ACHN (cell line): ENCODE measurements at regions not wholly inside any gene's neighbourhood (a gene's known extent, or its start where the extent isn't known, plus 50 kb on each side); places are given as distances from the start of the nearest gene placed in this dataset.
A peak's percentile ranks its signal among the peaks of the same experiment; 100 is the strongest.
"Not testable (repeated sequence)": the region's sequence is repeated elsewhere in the genome, so short reads cannot be mapped to it uniquely, and the experiment has no call there.

ENCODE experiments used
- DNase-seq: peaks from one replicate; pipeline ENCODE4 v3.0.0-alpha.2; 2015
- in situ Hi-C: cut with HindIII; loops from 2 replicates; pipeline ENCODE4 v1.10.0; 2017; ENCODE audit warnings: low sequenced_read_pairs, low pct_ligation_motif_present, low pct_unique_long_range_greater_than_20kb

DNA sequence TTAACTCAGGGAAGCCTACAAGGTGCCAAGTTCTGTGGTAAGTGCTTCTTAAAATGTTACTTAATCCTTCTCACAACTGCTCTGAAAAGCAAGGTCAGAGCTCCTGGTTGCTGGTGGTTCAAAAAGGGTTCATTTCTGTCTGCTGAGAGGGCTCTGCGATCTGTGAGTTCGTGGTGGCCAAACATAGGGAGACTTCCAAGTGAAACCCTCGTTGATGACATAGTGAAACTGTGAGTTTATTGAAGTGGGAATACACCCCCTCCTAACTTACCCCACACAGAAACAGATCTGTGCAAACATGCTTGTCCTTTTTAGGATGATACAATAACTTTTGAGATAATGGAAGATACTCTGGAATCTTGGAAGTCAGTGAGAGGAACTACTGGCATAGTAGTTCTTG is 164.8 kb upstream of the PGRMC2 start:
- in situ Hi-C loops: no loop called here
- no peak for DNase-seq

DNA sequence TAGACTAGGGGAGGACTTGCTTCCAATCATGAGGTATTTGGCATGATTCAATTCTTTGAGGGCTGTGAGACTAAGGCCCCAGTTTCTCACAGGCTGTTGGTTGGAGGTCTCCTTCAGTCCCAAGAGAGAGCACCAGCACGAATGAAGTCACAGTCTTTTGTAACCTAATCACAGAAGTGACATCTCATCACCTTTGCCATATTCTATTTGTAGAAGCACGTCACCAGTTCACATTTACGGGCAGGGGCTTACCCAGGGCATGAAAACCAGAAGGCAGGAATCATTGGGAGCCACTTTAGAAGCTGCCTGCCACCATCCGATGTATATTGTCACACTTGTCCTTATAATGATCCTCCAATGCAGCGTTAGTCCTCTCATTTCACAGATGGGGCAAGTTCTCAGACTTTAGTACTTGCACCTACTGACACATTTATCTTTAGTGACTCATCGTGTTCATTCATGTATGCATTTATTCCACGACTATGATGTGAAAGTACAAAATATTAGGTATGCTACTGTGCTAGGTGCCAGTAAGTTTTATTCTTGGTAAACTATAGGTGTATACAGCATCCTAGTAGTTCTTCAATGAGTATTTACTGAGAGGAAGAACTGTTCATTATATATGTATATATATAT is 163.8 kb upstream of the PGRMC2 start:
- DNase-seq: peak; percentile 51
- in situ Hi-C loops: no loop called here

DNA sequence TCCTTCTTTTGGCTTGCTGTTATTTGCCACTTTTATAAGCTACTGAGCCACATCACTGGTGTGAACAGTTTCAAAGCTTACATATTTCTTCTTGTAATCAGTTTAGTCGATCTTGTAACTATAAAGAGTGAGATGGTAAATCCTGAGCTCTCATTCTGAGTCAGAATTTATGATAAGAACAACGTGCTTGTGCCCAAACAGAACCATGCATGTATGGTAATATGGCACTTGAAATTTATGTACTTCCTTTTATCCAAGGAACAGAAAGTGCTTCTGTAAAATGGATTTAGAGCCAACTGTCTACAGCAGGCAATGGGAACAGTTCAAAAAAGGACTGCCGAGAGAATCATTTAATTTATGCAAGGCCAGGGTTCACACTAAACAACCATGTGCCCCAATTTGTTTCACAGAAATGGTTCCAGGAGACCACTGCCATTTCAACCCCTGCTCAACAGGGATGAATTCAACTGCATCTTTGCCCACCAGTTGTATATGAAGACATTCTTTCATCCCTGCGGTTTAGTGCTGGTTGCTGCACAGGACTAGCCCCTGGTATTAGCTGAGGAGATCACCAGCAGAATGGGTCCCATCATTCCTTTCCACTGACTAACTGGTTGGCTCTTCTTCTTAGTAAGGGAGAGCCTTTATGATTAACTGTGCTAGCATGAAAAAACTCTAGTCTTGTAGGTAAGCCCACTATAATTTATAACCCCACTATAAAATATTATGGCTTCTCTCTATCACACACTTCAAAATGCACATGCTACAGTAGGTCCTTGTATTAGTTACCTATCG is 162.9 kb upstream of the PGRMC2 start:
- in situ Hi-C loops: no loop called here
- DNase-seq: no peak

DNA sequence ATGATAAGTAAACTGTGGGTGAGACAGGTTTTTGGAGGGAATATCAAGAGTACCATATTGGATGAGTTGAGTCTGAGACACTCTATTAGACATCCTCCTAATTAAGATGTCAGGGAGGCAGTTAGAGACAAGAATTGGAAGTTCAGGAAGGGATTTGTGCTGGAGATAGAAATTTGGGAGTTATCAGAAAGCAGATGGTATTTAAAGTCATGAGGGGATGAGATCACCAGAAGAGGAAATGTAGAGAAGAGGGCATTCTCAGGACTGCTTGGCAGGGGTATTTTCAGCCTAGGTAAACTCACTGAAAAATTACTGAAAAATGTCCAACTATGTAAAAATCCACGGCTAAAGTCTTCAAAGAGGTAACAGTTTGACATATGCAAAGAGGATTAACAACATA is 161.6 kb upstream of the PGRMC2 start:
- DNase-seq: no peak
- in situ Hi-C loops: no loop called here

DNA sequence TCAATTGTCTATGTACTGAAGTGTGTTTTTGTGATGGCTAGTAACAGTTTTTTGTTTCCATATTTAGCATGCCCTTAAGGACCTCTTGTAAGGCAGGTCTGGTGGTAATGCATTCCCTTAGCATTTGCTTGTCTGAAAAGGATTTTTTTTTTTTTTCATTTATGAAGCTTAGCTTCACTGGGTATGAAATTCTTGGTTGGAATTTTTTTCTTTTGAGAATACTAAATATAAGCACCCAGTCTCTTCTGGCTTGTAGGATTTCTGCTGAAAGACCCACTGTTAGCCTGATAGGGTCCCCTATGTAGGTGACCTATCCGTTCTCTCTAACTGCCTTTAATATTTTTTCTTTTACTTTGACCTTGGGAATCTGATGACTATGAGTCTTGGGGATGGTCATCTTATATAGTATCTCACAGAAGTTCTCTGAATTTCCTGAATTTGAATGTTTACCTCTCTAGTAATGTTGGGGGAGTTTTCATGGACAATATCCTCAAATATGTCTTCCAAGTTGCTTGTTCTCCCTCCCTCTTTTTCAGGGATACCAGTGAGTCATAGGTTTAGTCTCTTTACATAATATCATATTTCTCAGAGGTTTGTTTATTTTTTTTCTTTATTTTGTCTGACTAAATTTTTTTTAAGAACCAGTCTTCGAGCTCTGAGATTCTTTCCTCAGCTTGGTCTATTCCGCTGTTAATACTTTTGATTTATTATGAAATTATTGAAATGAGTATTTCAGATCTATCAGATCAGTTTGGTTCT is 157.1 kb upstream of the PGRMC2 start:
- in situ Hi-C loops: no loop called here
- no peak for DNase-seq

DNA sequence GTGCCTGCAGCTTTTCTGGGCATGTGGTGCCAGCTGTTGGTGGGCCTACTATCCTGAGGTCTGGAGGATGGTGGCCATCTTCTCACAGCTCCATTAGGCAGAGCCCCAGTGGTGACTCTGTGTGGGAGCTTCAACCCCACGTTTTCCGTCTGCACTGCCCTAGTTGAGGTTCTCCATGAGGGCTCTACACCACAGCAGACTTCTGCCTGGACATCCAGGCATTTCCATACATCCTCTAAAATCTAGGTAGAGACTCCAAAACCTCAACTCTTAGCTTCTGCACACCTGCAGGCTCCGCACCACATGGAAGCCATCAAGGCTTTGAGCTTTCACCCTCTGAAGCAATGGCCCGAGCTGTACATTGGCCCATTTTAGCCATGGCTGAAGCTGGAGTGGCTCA is 153.3 kb upstream of the PGRMC2 start:
- in situ Hi-C loops: no loop called here
- DNase-seq: no peak

DNA sequence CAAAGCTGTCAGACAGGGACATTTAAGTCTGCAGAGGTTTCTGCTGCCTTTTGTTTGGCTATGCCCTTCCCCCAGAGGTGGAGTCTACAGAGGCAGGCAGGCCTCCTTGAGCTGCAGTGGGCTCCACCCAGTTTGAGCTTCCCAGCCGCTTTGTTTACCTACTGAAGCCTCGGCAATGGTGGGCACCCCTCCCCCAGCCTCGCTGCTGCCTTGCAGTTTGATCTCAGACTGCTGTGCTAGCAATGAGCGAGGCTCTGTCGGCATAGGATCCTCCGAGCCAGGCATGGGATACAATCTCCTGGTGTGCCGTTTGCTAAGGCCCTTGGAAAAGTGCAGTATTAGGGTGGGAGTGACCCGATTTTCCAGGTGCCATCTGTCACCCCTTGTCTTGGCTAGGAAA is 149.4 kb upstream of the PGRMC2 start:
- DNase-seq, in situ Hi-C loops: not testable (repeated sequence)

DNA sequence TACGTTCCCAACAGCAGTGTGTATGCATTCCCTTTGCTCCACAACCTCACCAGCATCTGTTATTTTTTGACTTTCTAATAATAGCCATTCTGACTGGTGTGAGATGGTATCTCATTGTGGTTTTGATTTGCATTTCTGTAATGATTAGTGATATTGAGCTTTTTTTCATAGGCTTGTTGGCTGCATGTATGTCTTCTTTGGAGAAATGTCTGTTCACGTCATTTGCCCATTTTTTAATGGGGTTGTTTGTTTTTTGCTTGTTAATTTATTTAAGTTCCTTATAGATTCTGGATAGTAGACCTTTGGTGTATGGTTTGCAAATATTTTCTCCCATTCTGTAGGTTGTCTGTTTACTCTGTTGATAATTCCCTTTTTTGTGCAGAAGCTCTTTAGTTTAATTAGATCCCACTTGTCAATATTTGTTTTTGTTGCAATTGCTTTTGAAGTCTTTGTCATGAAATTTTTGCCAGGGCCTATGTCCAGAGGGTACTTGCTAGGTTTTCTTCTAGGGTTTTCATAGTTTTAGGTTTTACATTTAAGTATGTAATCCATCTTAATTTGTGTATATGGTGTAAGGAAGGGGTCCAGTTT is 141.5 kb upstream of the PGRMC2 start:
- DNase-seq: peak; percentile 15

DNA sequence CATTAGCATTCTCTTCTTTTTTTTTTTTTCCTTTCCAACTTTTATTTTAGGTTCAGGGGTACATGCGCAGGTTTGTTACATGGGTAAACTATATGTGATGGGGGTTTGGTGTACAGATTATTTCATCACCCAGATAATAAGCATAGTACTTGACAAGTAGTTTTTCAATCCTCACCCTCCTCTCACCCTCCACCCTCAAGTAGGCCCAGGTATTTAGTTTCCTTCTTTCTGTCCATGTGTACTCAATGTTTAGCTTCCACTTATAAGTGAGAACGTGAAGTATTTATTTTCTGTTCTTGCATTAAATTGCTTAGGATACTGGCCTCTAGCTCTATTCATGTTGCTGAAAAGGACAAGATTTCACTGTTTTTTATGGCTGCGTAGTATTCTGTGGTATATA is 140.8 kb upstream of the PGRMC2 start:
- peak; percentile 21 for DNase-seq
- in situ Hi-C loops: no loop called here

More for the DNA sequence above, 141.5 kb upstream of the PGRMC2 start:
- in situ Hi-C loops: not testable (repeated sequence)

DNA sequence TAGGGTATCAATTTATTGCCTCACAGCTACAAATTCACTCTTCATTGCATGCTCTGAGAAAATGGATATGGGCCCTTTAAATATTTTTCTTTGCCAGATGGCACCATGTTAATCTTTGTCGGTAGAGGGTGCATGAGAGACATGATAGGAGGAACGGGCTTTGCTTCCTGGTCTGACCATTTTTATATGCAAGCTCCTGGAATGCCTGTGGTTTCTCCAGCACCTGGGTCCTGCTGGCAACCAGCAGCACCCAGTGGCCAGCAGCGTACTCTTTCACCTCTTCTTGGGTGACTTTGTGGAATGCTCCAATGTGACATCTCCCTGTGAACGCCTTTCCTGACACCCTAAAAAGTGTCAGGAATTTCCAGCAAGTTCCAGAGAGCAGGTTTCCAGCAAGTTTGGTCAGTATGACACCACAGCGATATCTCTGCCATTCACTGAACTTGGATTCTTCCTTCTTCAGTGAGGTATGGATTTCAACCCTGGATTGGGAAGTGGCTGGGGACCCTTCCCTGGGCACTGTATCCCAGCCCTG is 140.3 kb upstream of the PGRMC2 start:
- in situ Hi-C loops: no loop called here
- peak; percentile 93 for DNase-seq

DNA sequence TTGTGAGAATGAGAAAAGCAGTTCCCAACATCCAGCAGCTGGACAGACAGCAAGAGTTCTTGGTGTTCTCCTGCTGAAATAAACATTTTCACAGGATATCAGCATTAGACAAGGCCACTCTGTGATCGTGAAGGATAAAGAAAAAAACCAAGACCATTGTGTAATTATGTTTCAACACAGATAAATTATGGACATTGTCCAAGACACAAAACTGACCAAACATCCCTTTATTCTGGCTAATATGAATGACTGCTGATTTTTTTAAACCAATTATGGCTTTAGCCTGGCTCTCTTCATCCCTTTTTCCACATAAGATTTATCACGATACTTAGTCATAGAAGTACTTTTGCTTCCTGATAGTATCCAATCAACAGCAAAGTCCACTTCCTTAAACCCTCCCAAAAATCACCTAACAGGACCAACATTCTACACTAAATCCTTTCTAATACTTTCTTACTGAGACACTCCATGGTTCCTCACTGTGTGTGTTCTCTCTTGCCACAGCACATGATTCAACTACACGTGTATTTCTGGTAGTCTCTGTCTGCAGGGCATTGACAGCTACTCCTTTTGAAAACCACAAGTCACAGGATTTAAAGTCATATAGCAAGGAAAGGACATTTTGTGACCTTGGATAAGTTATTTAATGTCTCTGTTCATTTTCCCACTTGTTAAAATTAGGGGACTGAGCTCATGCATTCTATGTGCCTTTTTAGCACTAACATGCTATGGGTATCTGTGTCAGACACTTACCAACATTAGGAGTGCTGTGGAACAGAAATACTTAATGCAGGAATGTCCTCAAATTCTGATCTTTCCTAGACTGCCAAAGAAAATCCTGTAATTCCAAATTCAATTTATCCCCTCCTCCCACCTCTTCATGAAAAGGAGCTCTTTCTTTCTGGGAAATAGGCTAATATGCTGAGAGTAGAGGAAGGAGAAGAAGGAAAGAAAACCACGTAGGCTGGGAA is 137.2 kb upstream of the PGRMC2 start:
- in situ Hi-C loops: no loop called here
- no peak for DNase-seq

DNA sequence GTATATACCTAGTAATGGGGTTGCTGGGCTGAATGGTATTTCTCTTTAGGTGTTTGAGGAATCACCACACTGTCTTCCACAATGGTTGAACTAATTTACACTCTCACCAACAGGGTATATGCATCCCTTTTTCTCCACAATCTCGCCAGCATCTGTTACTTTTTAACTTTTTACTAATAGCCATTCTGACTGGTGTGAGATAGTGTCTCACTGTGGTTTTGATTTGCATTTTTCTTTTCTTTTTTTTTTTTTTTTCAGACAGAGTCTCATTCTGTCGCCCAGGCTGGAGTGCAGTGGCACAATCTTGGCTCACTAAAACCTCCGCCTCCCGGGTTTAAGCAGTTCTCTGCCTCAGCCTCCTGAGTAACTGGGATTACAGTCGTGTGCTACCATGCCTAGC is 134.7 kb upstream of the PGRMC2 start:
- in situ Hi-C loops: not testable (repeated sequence)
- DNase-seq: peak; percentile 47

DNA sequence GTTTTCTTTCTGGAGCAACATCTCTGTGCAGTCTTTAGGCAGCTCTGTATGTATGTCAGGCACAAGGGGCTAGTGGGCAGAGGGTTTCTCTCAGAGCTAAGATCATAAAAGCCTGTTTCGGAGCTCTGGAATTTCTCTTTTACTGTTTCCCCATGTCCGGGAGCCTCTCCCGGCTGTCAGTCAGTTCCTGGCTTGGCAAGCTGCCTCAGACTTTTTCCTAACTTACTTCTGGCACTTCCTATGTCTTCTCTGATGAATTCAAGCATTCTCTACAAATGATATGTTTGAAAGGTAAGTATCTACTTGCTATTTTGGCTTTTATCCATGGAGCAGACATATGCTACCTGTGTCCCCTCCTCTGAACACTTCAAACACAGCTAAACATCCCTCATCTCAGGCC is 129.3 kb upstream of the PGRMC2 start:
- in situ Hi-C loops: no loop called here
- no peak for DNase-seq

DNA sequence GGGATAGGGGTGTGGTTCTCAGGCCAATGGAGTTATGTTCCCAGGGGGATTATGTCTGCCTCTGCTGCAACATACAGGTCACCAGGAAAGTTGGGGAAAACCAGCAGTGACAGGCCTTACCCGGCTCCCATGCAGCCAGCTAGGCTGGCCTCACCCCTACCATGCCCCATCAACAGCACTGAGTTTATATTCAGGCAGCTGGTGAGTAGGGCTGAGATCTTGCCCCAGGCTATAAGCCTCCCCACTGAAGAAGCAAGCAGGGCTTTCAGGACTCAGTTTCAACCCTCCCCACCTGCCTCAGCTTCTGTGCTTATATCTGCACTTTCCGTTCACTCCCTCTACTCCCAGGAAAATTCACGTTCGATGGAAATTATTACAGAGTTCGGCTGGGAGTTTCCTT is 122.4 kb upstream of the PGRMC2 start:
- DNase-seq: no peak
- in situ Hi-C loops: no loop called here

DNA sequence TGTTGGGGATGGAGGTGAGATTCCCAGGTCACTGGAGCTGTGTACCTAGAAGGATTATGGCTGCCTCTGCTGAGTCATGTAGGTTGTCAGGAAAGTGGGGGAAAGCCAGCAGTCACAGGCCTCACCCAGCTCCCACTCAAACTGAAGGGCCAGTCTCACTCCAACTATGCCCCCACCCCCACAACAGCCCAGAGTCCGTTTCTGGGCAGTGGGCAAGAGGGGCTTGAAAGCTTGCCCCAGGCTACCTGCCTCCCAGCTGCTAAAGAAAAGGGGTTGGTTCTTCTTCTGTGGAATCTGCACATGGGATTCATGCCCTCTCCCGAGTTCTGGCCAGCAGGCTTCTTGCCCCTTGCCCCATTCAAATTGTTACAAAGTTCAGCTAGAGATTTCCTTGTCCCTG is 116.0 kb upstream of the PGRMC2 start:
- in situ Hi-C loops: no loop called here
- DNase-seq: no peak

DNA sequence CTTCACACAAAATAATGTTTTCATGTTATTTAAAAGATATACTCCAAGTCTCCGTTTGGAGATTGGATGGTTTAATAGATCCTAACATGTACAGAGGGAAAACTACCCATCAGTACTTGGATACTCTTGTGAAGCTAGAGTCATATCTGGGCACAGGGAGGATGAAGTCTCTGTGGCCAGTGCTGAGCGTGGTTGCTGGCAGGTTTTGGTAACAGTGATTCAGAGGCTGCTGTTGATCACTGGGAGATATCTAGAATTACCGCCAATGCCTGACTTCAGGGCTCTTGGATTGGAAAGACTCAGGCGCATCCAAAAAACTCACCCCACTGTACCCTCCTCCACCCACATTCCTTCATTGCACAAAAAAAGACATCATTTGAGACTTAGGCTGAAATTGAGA is 107.2 kb upstream of the PGRMC2 start:
- DNase-seq: no peak

DNA sequence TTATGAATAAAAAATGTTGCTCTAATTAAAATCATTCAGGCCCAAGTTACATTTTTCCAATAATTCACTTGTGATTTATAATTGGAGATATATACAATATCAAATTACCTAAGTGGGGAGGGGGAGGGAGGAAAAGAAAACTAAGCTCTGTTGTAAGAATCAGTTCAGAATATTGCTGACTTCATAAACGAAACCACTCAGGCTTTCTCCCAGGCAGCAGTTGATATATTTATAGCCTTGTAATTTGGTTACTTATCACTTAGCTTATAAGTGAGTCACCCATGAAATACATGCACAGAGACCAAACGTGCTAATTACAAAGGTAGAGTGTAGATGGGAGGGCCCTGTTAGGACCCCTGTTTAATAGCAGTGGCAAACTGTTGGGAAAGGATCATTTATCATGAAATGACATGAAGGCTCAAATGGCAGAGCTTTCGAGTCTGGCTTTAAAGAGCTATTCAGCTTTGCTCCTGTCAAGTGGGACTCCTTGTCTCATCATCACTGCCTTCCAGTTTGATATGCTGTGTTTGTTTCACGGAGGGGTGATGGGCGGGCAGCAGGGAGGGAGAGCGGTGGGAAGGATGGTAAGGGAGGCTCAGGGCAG is 105.6 kb upstream of the PGRMC2 start:
- in situ Hi-C loops: no loop called here
- peak; percentile 47 for DNase-seq

More for the DNA sequence above, 107.2 kb upstream of the PGRMC2 start:
- in situ Hi-C loops: no loop called here
